Ovary (tissue), 3 donors: ENCODE measurements at regions not wholly inside any gene's neighbourhood (a gene's known extent, or its start where the extent isn't known, plus 50 kb on each side); places are given as distances from the start of the nearest gene placed in this dataset.

Source experiments
- EP300 ChIP-seq: sonication (generic); formaldehyde crosslinking; IDR thresholded peaks from one replicate; pipeline ENCODE4 v1.6.1; 2017; ENCODE audit warnings: antibody characterized with exemption
- POLR2A ChIP-seq: fragments of 450-650 bp; IDR thresholded peaks from one replicate; pipeline ENCODE4 v1.6.1; 2017; ENCODE audit warnings: antibody characterized with exemption, mild to moderate bottlenecking, moderate library complexity
- TF ChIP-seq, protein P1 (sequence below), 3 donors: fragments of 450-650 bp in 2 of 3; fragments of 200-600 bp in 1 of 3; IDR thresholded peaks; one replicate each; pipeline versions ENCODE4 v1.5.1 to v1.8.0; 2016 to 2022; ENCODE audit warnings: antibody characterized with exemption in 3 of 3, mild to moderate bottlenecking in 1 of 3
- donor health status: DM: no; HTN: no; CAD: no.

- TF ChIP-seq, protein P1, sequence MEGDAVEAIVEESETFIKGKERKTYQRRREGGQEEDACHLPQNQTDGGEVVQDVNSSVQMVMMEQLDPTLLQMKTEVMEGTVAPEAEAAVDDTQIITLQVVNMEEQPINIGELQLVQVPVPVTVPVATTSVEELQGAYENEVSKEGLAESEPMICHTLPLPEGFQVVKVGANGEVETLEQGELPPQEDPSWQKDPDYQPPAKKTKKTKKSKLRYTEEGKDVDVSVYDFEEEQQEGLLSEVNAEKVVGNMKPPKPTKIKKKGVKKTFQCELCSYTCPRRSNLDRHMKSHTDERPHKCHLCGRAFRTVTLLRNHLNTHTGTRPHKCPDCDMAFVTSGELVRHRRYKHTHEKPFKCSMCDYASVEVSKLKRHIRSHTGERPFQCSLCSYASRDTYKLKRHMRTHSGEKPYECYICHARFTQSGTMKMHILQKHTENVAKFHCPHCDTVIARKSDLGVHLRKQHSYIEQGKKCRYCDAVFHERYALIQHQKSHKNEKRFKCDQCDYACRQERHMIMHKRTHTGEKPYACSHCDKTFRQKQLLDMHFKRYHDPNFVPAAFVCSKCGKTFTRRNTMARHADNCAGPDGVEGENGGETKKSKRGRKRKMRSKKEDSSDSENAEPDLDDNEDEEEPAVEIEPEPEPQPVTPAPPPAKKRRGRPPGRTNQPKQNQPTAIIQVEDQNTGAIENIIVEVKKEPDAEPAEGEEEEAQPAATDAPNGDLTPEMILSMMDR (IDR thresholded peaks at IDR 0.05), result no peak
- TF ChIP-seq POLR2A, result no peak
- no peak for TF ChIP-seq EP300
Observed at GRCh38 chr19:31461814-31462539, 112.7 kb upstream of the TSHZ3 start.
